ENCODE measurements at regions not wholly inside any gene's neighbourhood (a gene's known extent, or its start where the extent isn't known, plus 50 kb on each side); places are given as distances from the start of the nearest gene placed in this dataset.

- TF ChIP-seq CTCF (IDR thresholded peaks at IDR 0.05; ENCODE audit: poor library complexity, severe bottlenecking) (no peak), REST (IDR thresholded peaks at IDR 0.05; ENCODE audit: borderline replicate concordance) (no peak), POLR2AphosphoS5 (IDR thresholded peaks at IDR 0.05) (no peak), SMC3 (conservative IDR thresholded peaks at IDR 0.05; ENCODE audit: poor library complexity) (no peak), EZH2 (IDR thresholded peaks at IDR 0.05; ENCODE audit: borderline replicate concordance, insufficient read depth, low read length, poor library complexity, severe bottlenecking) (no peak), MXI1 (conservative IDR thresholded peaks at IDR 0.05; ENCODE audit: poor library complexity, severe bottlenecking) (no peak)
Measured at GRCh38 chr13:106942563-106942962, 374.6 kb upstream of the ARGLU1 start.

All from neural cell (in vitro differentiated cells).